Panc1 (cell line): ENCODE measurements at regions not wholly inside any gene's neighbourhood (a gene's known extent, or its start where the extent isn't known, plus 50 kb on each side); places are given as distances from the start of the nearest gene placed in this dataset.

Experiments used
- ATAC-seq: fragments of 200-7000 bp; cut with Tn5 transposase; 2 replicates; pipeline ENCODE4 v1.9.1; 2020; ENCODE audit warnings: mild to moderate bottlenecking, moderate library complexity
- BruUV-seq: library from RNA; stranded (reverse); fragments of 400-500 nt; replicated peaks from 2 replicates; lab custom pipeline; 2021; lab: Mats Ljungman, UMichigan
- CTCF ChIA-PET: fragments of 300-600 bp; sonication (Branson Sonifier 250); formaldehyde crosslinking; loops from one replicate; lab custom pipeline; 2022; ENCODE audit warnings: antibody characterized with exemption; lab: Charles Lee
- POLR2A ChIA-PET: fragments of 300-600 bp; sonication (Branson Sonifier 250); formaldehyde crosslinking; loops from one replicate; lab custom pipeline; 2022; ENCODE audit warnings: antibody characterized with exemption; lab: Charles Lee
- DNase-seq: peaks from one replicate; pipeline ENCODE4 v3.0.0-alpha.2; 2010; ENCODE audit warnings: low read depth, low spot score
- H3K27ac ChIP-seq: 2 replicates; pipeline ENCODE4 v1.5.1; 2011; ENCODE audit warnings: mild to moderate bottlenecking, low read length, inconsistent platforms
- H3K27me3 ChIP-seq: fragments of 200-500 bp; sonication (Bioruptor generic); 2 replicates; pipeline ENCODE4 v1.6.0; 2014; ENCODE audit warnings: low read length, inconsistent platforms; ENCODE audit not compliant: control insufficient read depth, insufficient read depth
- H3K36me3 ChIP-seq: fragments of 200-500 bp; sonication (Bioruptor generic); 2 replicates; pipeline ENCODE4 v1.5.1; 2014; ENCODE audit warnings: inconsistent platforms, mild to moderate bottlenecking, low read length, moderate library complexity; ENCODE audit not compliant: control insufficient read depth, insufficient read depth
- H3K4me1 ChIP-seq: 2 replicates; pipeline ENCODE4 v1.5.1; 2011; ENCODE audit warnings: inconsistent platforms, mild to moderate bottlenecking, low read length, moderate library complexity; ENCODE audit not compliant: control insufficient read depth, insufficient read depth
- H3K4me3 ChIP-seq, 2 experiments: 2 replicates each; pipeline ENCODE4 v1.5.1; 2011 to 2012; ENCODE audit warnings: low read depth in 2 of 2, low read length in 2 of 2, mild to moderate bottlenecking in 2 of 2, inconsistent platforms in 1 of 2, moderate library complexity in 1 of 2
- H3K9me3 ChIP-seq: fragments of 200-500 bp; sonication (Bioruptor generic); 2 replicates; pipeline ENCODE4 v1.5.1; 2014; ENCODE audit warnings: low read depth, mild to moderate bottlenecking, inconsistent platforms, low read length, moderate library complexity; ENCODE audit not compliant: control insufficient read depth, insufficient read depth
- CTCF ChIP-seq: fragments of 450-650 bp; IDR thresholded peaks from 2 replicates; pipeline ENCODE4 v1.5.1; 2017; ENCODE audit warnings: mild to moderate bottlenecking
- POLR2AphosphoS5 ChIP-seq: IDR thresholded peaks from 2 replicates; pipeline ENCODE4 v1.6.1; 2012; ENCODE audit warnings: mild to moderate bottlenecking, low read depth, low read length, moderate library complexity
- SIN3A ChIP-seq: IDR thresholded peaks from 2 replicates; pipeline ENCODE4 v1.6.1; 2012; ENCODE audit warnings: low read depth, mild to moderate bottlenecking, low read length, moderate library complexity, borderline replicate concordance; ENCODE audit not compliant: insufficient read depth
- TCF7L2 ChIP-seq: IDR thresholded peaks from 2 replicates; pipeline ENCODE4 v1.6.1; 2011; ENCODE audit warnings: mild to moderate bottlenecking, low read depth, low read length, inconsistent platforms
- in situ Hi-C: cut with HindIII; loops from 2 replicates; pipeline ENCODE4 v1.10.0; 2016; ENCODE audit warnings: low sequenced_read_pairs, low pct_unique_long_range_greater_than_20kb
- intact Hi-C: fragments of 100-400 bp; cut with micrococcal nuclease; formaldehyde crosslinking; loops from one replicate; pipeline ENCODE4 v1.10.0; 2022; ENCODE audit not compliant: unreplicated experiment
- TF ChIP-seq, protein P1 (sequence below), 2 experiments: IDR thresholded peaks; 2 replicates each; pipeline ENCODE4 v1.6.1; 2011 to 2012; ENCODE audit warnings: low read depth in 2 of 2, control low read depth in 1 of 2, low read length in 1 of 2, mild to moderate bottlenecking in 1 of 2, moderate library complexity in 1 of 2; ENCODE audit not compliant: insufficient read depth in 1 of 2

GRCh38 chr4:93908778-93909177, 80.2 kb downstream of the ATOH1 start:
- Histone ChIP-seq H3K27ac (no peak overlapping the region), H3K27me3 (no peaks in the 10 kb centered on the region), H3K36me3 (no peaks in the 10 kb centered on the region), H3K4me3 (no peak overlapping the region), H3K4me1 (no peaks in the 10 kb centered on the region), H3K9me3 (no peaks in the 10 kb centered on the region)
- ChIA-PET CTCF (no interaction called here), POLR2A (interaction anchor here (0.5 kb wide), 1 partner anchor 56 kb away, joined by 5 read pairs; no protein-coding TSS in a partner anchor)
- DNase-seq (no peak), ATAC-seq (no peak)
- TF ChIP-seq SIN3A (no peak), TCF7L2 (no peak)
- TF ChIP-seq, protein P1, sequence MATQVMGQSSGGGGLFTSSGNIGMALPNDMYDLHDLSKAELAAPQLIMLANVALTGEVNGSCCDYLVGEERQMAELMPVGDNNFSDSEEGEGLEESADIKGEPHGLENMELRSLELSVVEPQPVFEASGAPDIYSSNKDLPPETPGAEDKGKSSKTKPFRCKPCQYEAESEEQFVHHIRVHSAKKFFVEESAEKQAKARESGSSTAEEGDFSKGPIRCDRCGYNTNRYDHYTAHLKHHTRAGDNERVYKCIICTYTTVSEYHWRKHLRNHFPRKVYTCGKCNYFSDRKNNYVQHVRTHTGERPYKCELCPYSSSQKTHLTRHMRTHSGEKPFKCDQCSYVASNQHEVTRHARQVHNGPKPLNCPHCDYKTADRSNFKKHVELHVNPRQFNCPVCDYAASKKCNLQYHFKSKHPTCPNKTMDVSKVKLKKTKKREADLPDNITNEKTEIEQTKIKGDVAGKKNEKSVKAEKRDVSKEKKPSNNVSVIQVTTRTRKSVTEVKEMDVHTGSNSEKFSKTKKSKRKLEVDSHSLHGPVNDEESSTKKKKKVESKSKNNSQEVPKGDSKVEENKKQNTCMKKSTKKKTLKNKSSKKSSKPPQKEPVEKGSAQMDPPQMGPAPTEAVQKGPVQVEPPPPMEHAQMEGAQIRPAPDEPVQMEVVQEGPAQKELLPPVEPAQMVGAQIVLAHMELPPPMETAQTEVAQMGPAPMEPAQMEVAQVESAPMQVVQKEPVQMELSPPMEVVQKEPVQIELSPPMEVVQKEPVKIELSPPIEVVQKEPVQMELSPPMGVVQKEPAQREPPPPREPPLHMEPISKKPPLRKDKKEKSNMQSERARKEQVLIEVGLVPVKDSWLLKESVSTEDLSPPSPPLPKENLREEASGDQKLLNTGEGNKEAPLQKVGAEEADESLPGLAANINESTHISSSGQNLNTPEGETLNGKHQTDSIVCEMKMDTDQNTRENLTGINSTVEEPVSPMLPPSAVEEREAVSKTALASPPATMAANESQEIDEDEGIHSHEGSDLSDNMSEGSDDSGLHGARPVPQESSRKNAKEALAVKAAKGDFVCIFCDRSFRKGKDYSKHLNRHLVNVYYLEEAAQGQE (IDR thresholded peaks at IDR 0.05; ENCODE audit: insufficient read depth in 1 of 2, low read depth in 2 of 2, low read length in 1 of 2), result no peak
- no TSS peak for BruUV-seq
- intact Hi-C loops, result no loop called here
- in situ Hi-C loops, result no loop called here

DNA sequence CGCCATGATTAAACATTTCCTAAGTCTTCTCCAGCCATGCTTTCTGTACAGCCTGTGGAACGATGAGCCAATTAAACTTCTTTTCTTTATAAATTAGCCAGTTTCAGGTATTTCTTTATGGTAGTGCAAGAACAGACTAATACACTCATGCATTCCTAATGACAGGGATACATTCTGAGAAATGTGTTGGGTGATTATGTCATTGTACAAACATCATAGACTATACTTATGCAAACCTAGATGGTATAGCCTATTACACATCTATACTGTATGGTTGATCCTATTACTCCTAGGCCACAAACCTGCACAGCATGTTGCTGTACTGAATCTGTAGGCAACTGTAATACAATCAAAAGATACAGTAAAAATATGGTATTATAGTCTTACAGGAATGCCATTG, 83.1 kb downstream of the ATOH1 start:
- ChIA-PET CTCF (no interaction called here), POLR2A (no interaction called here)
- DNase-seq (no peak), ATAC-seq (no peak)
- no TSS peak for BruUV-seq
- intact Hi-C loops, result no loop called here
- in situ Hi-C loops, result no loop called here
- Histone ChIP-seq H3K9me3 (no peaks in the 10 kb centered on the region), H3K4me3 (no peak overlapping the region), H3K27ac (no peak overlapping the region), H3K27me3 (no peaks in the 10 kb centered on the region), H3K36me3 (no peaks in the 10 kb centered on the region), H3K4me1 (no peaks in the 10 kb centered on the region)
- no peak for TF ChIP-seq CTCF
- no peak for TF ChIP-seq SIN3A
- TF ChIP-seq TCF7L2, result no peak
- no peak for TF ChIP-seq POLR2AphosphoS5
- TF ChIP-seq, protein P1 (IDR thresholded peaks at IDR 0.05; ENCODE audit: insufficient read depth in 1 of 2, low read depth in 2 of 2, low read length in 1 of 2), result no peak
